HepG2 (cell line): ENCODE measurements at regions not wholly inside any gene's neighbourhood (a gene's known extent, or its start where the extent isn't known, plus 50 kb on each side); places are given as distances from the start of the nearest gene placed in this dataset.

Experiments
- ATAC-seq: fragments of 200-7000 bp; cut with Tn5 transposase; 3 replicates; pipeline ENCODE4 v1.9.1; 2020; ENCODE audit warnings: mild to moderate bottlenecking, moderate library complexity
- BruUV-seq: library from RNA; stranded (reverse); fragments of 400-500 nt; replicated peaks from 2 replicates; lab custom pipeline; 2021; lab: Mats Ljungman, UMichigan
- CTCF ChIA-PET: fragments of 300-600 bp; formaldehyde crosslinking; extraction: SDS; loops from one replicate; lab custom pipeline; 2021; ENCODE audit warnings: low total read pairs, inconsistent platforms, low intra/inter-chr PET ratio; lab: Yijun Ruan, JAX
- POLR2A ChIA-PET: fragments of 350-600 bp; sonication (Branson Sonifier 250); formaldehyde crosslinking; loops from one replicate; lab custom pipeline; 2020; ENCODE audit warnings: antibody characterized with exemption, inconsistent platforms; lab: Yijun Ruan, JAX
- DNase-seq: peaks from one replicate; pipeline ENCODE4 v3.0.0-alpha.2; 2015; ENCODE audit warnings: low spot score
- FAIRE-seq: peaks from 3 replicates; lab custom pipeline; 2011; peaks lifted over from hg19 to GRCh38; lab: Jason Lieb, UNC
- H2AFZ ChIP-seq: one replicate; pipeline ENCODE4 v1.6.1; 2011; ENCODE audit warnings: low read length, inconsistent platforms
- H3K27ac ChIP-seq: fragments of 300-600 bp; 3 replicates; pipeline ENCODE4 v1.8.0; 2011; ENCODE audit warnings: mixed run types, mild to moderate bottlenecking, mixed read lengths, low read length, inconsistent platforms; ENCODE audit not compliant: insufficient read depth; ENCODE audit errors: extremely low read length
- H3K27me3 ChIP-seq, 2 experiments: fragments of 200-600 bp in 1 of 2; 2 replicates in 1 of 2; 3 replicates in 1 of 2; pipeline versions ENCODE4 v1.6.0 to v1.8.0; 2011; ENCODE audit warnings: low read length in 2 of 2, mild to moderate bottlenecking in 2 of 2, moderate library complexity in 2 of 2, inconsistent platforms in 1 of 2; ENCODE audit not compliant: insufficient read depth in 2 of 2, control insufficient read depth in 1 of 2
- H3K36me3 ChIP-seq, 2 experiments: fragments of 200-600 bp in 1 of 2; replicated peaks in 1 of 2; 2 replicates in 1 of 2; 3 replicates in 1 of 2; pipeline versions ENCODE4 v1.5.1 to v1.8.0; 2011; ENCODE audit warnings: low read length in 2 of 2, inconsistent platforms in 1 of 2; ENCODE audit not compliant: insufficient read depth in 2 of 2, control insufficient read depth in 1 of 2
- H3K4me1 ChIP-seq: 2 replicates; pipeline ENCODE4 v1.5.1; 2012; ENCODE audit warnings: low read length, inconsistent platforms; ENCODE audit not compliant: insufficient read depth
- H3K4me2 ChIP-seq: 2 replicates; pipeline ENCODE4 v1.6.0; 2011; ENCODE audit warnings: low read depth, low read length, inconsistent platforms
- H3K4me3 ChIP-seq, 3 experiments: fragments of 200-600 bp in 1 of 3; sonication (generic), shearing (Covaris generic) in 1 of 3; replicated peaks in 1 of 3; 2 replicates each; pipeline ENCODE4 v1.5.1; 2011 to 2016; ENCODE audit warnings: low read length in 3 of 3, inconsistent platforms in 2 of 3, low read depth in 2 of 3, mild to moderate bottlenecking in 2 of 3, control low read depth in 1 of 3, mixed read lengths in 1 of 3; ENCODE audit not compliant: insufficient read depth in 1 of 3
- H3K79me2 ChIP-seq: one replicate; pipeline ENCODE4 v1.6.1; 2011; ENCODE audit warnings: low read length, inconsistent platforms; ENCODE audit not compliant: insufficient read depth
- H3K9ac ChIP-seq: 2 replicates; pipeline ENCODE4 v1.6.0; 2011; ENCODE audit warnings: mild to moderate bottlenecking, low read depth, low read length, inconsistent platforms; ENCODE audit not compliant: insufficient read depth
- H3K9me3 ChIP-seq: 2 replicates; pipeline ENCODE4 v1.5.1; 2012; ENCODE audit warnings: mild to moderate bottlenecking, low read length
- H4K20me1 ChIP-seq: 2 replicates; pipeline ENCODE4 v1.6.0; 2011; ENCODE audit warnings: inconsistent platforms, mild to moderate bottlenecking, low read length, moderate library complexity; ENCODE audit not compliant: insufficient read depth
- CERS6 ChIP-seq: sonication (generic); formaldehyde crosslinking; IDR thresholded peaks from 2 replicates; pipeline ENCODE4 v1.5.0; 2020; ENCODE audit warnings: missing genetic modification reagents
- GPN1 ChIP-seq: sonication (generic); formaldehyde crosslinking; IDR thresholded peaks from 2 replicates; pipeline ENCODE4 v1.5.1; 2020; ENCODE audit warnings: missing genetic modification reagents, borderline replicate concordance
- RAD21 ChIP-seq: fragments of 450-650 bp; formaldehyde crosslinking; IDR thresholded peaks from 2 replicates; pipeline ENCODE4 v1.5.0; 2020; ENCODE audit warnings: mild to moderate bottlenecking
- STAT5B ChIP-seq: sonication (generic); formaldehyde crosslinking; IDR thresholded peaks from 2 replicates; pipeline ENCODE4 v1.4.0; 2020; ENCODE audit warnings: missing genetic modification reagents
- TEAD3 ChIP-seq: optimal IDR thresholded peaks from 2 replicates; pipeline ENCODE3; 2016; ENCODE audit warnings: borderline replicate concordance
- ZBTB26 ChIP-seq: IDR thresholded peaks from 2 replicates; pipeline ENCODE4 v1.6.1; 2016; ENCODE audit warnings: missing compliant biosample characterization, missing genetic modification reagents, borderline replicate concordance
- ZMAT3 ChIP-seq: sonication (generic); formaldehyde crosslinking; conservative IDR thresholded peaks from 2 replicates; pipeline ENCODE4 v1.7.0; 2021; ENCODE audit warnings: missing genetic modification reagents
- ZNF121 ChIP-seq: sonication (generic); formaldehyde crosslinking; IDR thresholded peaks from 2 replicates; pipeline ENCODE4 v1.5.0; 2020; ENCODE audit warnings: mild to moderate bottlenecking, missing genetic modification reagents
- ZNF296 ChIP-seq: sonication (generic); formaldehyde crosslinking; conservative IDR thresholded peaks from 2 replicates; pipeline ENCODE4 v1.5.0; 2020; ENCODE audit warnings: mild to moderate bottlenecking, missing genetic modification reagents
- ZNF501 ChIP-seq: sonication (generic); formaldehyde crosslinking; IDR thresholded peaks from 2 replicates; pipeline ENCODE4 v1.5.1; 2020; ENCODE audit warnings: mild to moderate bottlenecking, moderate library complexity, missing genetic modification reagents
- ZNF564 ChIP-seq: sonication (generic); formaldehyde crosslinking; IDR thresholded peaks from 2 replicates; pipeline ENCODE4 v1.8.1; 2023; ENCODE audit warnings: mild to moderate bottlenecking, missing genetic modification reagents
- WGBS: methylation state at CpG from one replicate; pipeline ENCODE4 v1.1.6; 2017; ENCODE audit warnings: low lambda C conversion rate; 5-methylcytosine and 5-hydroxymethylcytosine counted together
- in situ Hi-C: cut with HindIII; loops from 2 replicates; pipeline ENCODE4 v1.10.0; 2017; ENCODE audit warnings: low pct_unique_long_range_greater_than_20kb; ENCODE audit not compliant: extremely low pct_ligation_motif_present
- intact Hi-C: fragments of 100-400 bp; cut with micrococcal nuclease; formaldehyde crosslinking; loops from one replicate; pipeline ENCODE4 v1.10.0; 2022; ENCODE audit not compliant: unreplicated experiment
- TF ChIP-seq, protein P1 (sequence below): sonication (generic); formaldehyde crosslinking; IDR thresholded peaks from 2 replicates; pipeline ENCODE4 v1.5.0; 2020; ENCODE audit warnings: mild to moderate bottlenecking, missing genetic modification reagents, moderate library complexity
- TF ChIP-seq, protein P2 (sequence below), 2 experiments: sonication (generic) in 1 of 2; formaldehyde crosslinking in 1 of 2; IDR thresholded peaks; 2 replicates each; pipeline versions ENCODE4 v1.5.1 to v1.6.1; 2011 to 2020; ENCODE audit warnings: borderline replicate concordance in 1 of 2, low read depth in 1 of 2, low read length in 1 of 2, mild to moderate bottlenecking in 1 of 2, missing genetic modification reagents in 1 of 2, moderate library complexity in 1 of 2

- TF ChIP-seq ZNF564 (peak; percentile 99), CERS6 (CRISPR knock-in tag) (no peak), RAD21 (0 out of 2 replicates have a peak, but pooled peaks have one; percentile 33), TEAD3 (CRISPR knock-in tag) (peak; percentile 57), ZNF121 (CRISPR knock-in tag) (peak; percentile 90)
- TF ChIP-seq, protein P1, sequence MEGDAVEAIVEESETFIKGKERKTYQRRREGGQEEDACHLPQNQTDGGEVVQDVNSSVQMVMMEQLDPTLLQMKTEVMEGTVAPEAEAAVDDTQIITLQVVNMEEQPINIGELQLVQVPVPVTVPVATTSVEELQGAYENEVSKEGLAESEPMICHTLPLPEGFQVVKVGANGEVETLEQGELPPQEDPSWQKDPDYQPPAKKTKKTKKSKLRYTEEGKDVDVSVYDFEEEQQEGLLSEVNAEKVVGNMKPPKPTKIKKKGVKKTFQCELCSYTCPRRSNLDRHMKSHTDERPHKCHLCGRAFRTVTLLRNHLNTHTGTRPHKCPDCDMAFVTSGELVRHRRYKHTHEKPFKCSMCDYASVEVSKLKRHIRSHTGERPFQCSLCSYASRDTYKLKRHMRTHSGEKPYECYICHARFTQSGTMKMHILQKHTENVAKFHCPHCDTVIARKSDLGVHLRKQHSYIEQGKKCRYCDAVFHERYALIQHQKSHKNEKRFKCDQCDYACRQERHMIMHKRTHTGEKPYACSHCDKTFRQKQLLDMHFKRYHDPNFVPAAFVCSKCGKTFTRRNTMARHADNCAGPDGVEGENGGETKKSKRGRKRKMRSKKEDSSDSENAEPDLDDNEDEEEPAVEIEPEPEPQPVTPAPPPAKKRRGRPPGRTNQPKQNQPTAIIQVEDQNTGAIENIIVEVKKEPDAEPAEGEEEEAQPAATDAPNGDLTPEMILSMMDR (CRISPR knock-in tag): peak; percentile 43
Observed at GRCh38 chr10:78981970-78982281, 86.8 kb upstream of the ZMIZ1 start (continued).

DNA sequence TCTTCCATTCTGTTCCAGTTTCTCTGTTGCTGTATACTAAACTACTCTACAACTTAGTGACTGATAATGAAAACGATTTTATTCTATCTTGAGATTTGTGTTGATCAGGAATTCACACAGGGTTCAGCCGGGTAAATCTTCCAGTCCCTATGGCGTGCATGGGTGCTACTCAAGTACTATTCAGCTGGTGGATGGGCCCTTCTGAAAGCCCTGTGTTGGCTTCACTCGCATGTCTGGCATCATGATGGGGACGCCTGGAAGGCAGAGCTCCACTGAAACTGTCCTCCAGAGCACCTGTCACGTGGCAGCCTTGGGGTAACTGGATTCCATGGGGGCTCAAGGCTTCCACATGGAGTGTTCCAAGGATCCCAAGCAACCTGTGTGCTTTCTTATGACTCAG lies 86.0 kb upstream of the ZMIZ1 start:
- Histone ChIP-seq H3K27me3 (peaks cover 4 to 56% of the 10 kb centered on the region in 2 experiments; a peak in 3 of 5 replicates), H2AFZ (no peak overlapping the region), H3K36me3 (no peaks in the 10 kb centered on the region), H3K4me1 (peaks cover 50% of the 10 kb centered on the region), H3K4me3 (no peak overlapping the region), H3K27ac (no peak overlapping the region), H3K9ac (no peak overlapping the region), H3K4me2 (no peak overlapping the region), H4K20me1 (no peaks in the 10 kb centered on the region), H3K9me3 (no peaks in the 10 kb centered on the region), H3K79me2 (no peaks in the 10 kb centered on the region)
- intact Hi-C loops: no loop called here
- in situ Hi-C loops: no loop called here
- ATAC-seq: no peak
- no peak for FAIRE-seq
- no peak for TF ChIP-seq STAT5B (CRISPR knock-in tag)
- TF ChIP-seq GPN1 (CRISPR knock-in tag): no peak
- TF ChIP-seq ZBTB26 (CRISPR knock-in tag): no peak
- no peak for TF ChIP-seq ZNF296 (CRISPR knock-in tag)
- TF ChIP-seq ZMAT3 (CRISPR knock-in tag): no peak
- TF ChIP-seq, protein P2, sequence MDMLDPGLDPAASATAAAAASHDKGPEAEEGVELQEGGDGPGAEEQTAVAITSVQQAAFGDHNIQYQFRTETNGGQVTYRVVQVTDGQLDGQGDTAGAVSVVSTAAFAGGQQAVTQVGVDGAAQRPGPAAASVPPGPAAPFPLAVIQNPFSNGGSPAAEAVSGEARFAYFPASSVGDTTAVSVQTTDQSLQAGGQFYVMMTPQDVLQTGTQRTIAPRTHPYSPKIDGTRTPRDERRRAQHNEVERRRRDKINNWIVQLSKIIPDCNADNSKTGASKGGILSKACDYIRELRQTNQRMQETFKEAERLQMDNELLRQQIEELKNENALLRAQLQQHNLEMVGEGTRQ (IDR thresholded peaks at IDR 0.05; ENCODE audit: low read depth, low read length): no peak
- TF ChIP-seq, protein P2 (CRISPR knock-in tag; IDR thresholded peaks at IDR 0.05; ENCODE audit: borderline replicate concordance): no peak
- TF ChIP-seq ZNF501: no peak
- WGBS: 56% methylated on average over 3 of the region's 6 CpGs
- CTCF ChIA-PET: no interaction called here
- POLR2A ChIA-PET: no interaction called here
- DNase-seq: no peak
- no TSS peak for BruUV-seq
